CD4-positive, alpha-beta T cell (primary cell): ENCODE measurements at regions not wholly inside any gene's neighbourhood (a gene's known extent, or its start where the extent isn't known, plus 50 kb on each side); places are given as distances from the start of the nearest gene placed in this dataset.

Source experiments
- ATAC-seq: fragments of 200-7000 bp; cut with Tn5 transposase; one replicate; pipeline ENCODE4 v1.10.0; 2022; ENCODE audit warnings: mild to moderate bottlenecking; ENCODE audit not compliant: poor library complexity
- CTCF ChIA-PET: fragments of 350-600 bp; sonication (Branson Sonifier 250); formaldehyde crosslinking; loops from one replicate; lab custom pipeline; 2021; ENCODE audit warnings: antibody characterized with exemption, inconsistent platforms; lab: Charles Lee
- POLR2A ChIA-PET: fragments of 350-600 bp; sonication (Branson Sonifier 250); formaldehyde crosslinking; loops from one replicate; lab custom pipeline; 2021; ENCODE audit warnings: antibody characterized with exemption, inconsistent platforms; lab: Charles Lee
- DNase-seq, 14 experiments: peaks; one replicate each; pipeline ENCODE4 v3.0.0-alpha.2; 2013 to 2020; ENCODE audit warnings: mixed read lengths in 2 of 14
- H3K27ac ChIP-seq, 2 donors: one replicate each; pipeline versions ENCODE4 v1.5.1 to v1.7.0; 2013; ENCODE audit warnings: low read length in 2 of 2, low read depth in 1 of 2, mild to moderate bottlenecking in 1 of 2
- H3K27me3 ChIP-seq, 2 experiments: 1 replicate in 1 of 2; 2 replicates in 1 of 2; pipeline versions ENCODE4 v1.6.1 to v1.7.0; 2013; ENCODE audit warnings: low read length in 2 of 2, control low read depth in 1 of 2, mild to moderate bottlenecking in 1 of 2, moderate library complexity in 1 of 2; ENCODE audit not compliant: insufficient read depth in 2 of 2, control insufficient read depth in 1 of 2
- H3K36me3 ChIP-seq: one replicate; pipeline ENCODE4 v1.6.1; 2013; ENCODE audit warnings: low read length, control low read depth; ENCODE audit not compliant: insufficient read depth
- H3K4me1 ChIP-seq: one replicate; pipeline ENCODE4 v1.6.1; 2013; ENCODE audit warnings: low read length, control low read depth; ENCODE audit not compliant: insufficient read depth
- H3K4me3 ChIP-seq: one replicate; pipeline ENCODE4 v1.5.1; 2013; ENCODE audit warnings: mild to moderate bottlenecking, low read length, moderate library complexity
- H3K9me3 ChIP-seq, 2 experiments: 1 replicate in 1 of 2; 2 replicates in 1 of 2; pipeline versions ENCODE4 v1.6.1 to v1.7.0; 2013; ENCODE audit warnings: low read length in 2 of 2, mild to moderate bottlenecking in 2 of 2, control low read depth in 1 of 2, moderate library complexity in 1 of 2; ENCODE audit not compliant: control insufficient read depth in 1 of 2, insufficient read depth in 1 of 2
- H3K27ac Mint-ChIP-seq: one replicate; pipeline ENCODE4 v1.8.0; 2020; ENCODE audit warnings: mixed read lengths
- H3K27me3 Mint-ChIP-seq: one replicate; pipeline ENCODE4 v1.8.0; 2021; ENCODE audit warnings: mixed read lengths
- H3K36me3 Mint-ChIP-seq: one replicate; pipeline ENCODE4 v1.8.0; 2021; ENCODE audit warnings: low read depth, mixed read lengths
- H3K4me1 Mint-ChIP-seq: one replicate; pipeline ENCODE4 v1.8.0; 2021; ENCODE audit warnings: low read depth, mixed read lengths
- H3K4me3 Mint-ChIP-seq: one replicate; pipeline ENCODE4 v1.8.0; 2020; ENCODE audit warnings: mild to moderate bottlenecking, mixed read lengths
- H3K9me3 Mint-ChIP-seq: one replicate; pipeline ENCODE4 v1.8.0; 2020; ENCODE audit warnings: mixed read lengths
- intact Hi-C, 2 experiments: fragments of 100-400 bp; cut with DNase I in 1 of 2; cut with micrococcal nuclease in 1 of 2; formaldehyde crosslinking; loops; one replicate each; pipeline versions ENCODE4 v1.15.1 to v1.9.0; 2023 to 2025; cut with DNase I, micrococcal nuclease
- TF ChIP-seq, protein P1 (sequence below): fragments of 200-600 bp; IDR thresholded peaks from one replicate; pipeline ENCODE4 v1.8.0; 2022; ENCODE audit warnings: antibody characterized with exemption, mild to moderate bottlenecking

DNA sequence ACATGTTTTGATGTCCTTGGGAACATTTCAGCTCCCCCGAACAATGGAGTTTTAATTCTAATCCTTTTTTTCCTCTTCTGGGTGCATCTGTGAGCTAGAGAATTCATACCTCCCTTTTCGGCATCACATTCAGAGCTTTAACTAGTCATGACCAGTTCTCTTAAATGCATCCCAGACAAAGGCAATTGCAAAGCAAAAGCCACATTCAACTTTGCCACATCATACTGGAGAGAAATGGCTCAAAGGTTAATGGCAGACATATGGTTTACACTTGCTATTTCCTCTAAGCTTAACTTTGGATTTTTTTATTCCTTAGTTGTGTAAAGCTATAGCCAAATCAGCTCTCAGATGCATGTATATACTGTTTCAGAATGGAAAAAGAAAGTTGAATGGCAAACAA is 153.3 kb downstream of the ESM1 start:
- H3K27me3 Mint-ChIP-seq = no peaks in the 10 kb centered on the region
- Histone ChIP-seq H3K4me1 (peaks cover 13% of the 10 kb centered on the region), H3K27me3 (no peaks in the 10 kb centered on the region), H3K36me3 (no peaks in the 10 kb centered on the region), H3K27ac (no peak overlapping the region), H3K9me3 (no peaks in the 10 kb centered on the region), H3K4me3 (no peak overlapping the region)
- H3K36me3 Mint-ChIP-seq = no peaks in the 10 kb centered on the region
- H3K4me1 Mint-ChIP-seq = peaks cover 24% of the 10 kb centered on the region
- H3K27ac Mint-ChIP-seq = no peak overlapping the region
- no peak overlapping the region for H3K4me3 Mint-ChIP-seq
- intact Hi-C loops = no loop called here
- ChIA-PET CTCF (no interaction called here), POLR2A (interaction anchor here (1.0 to 1.1 kb wide), 2 partner anchors 12 to 315 kb away, joined by 4 to 5 read pairs; partner anchors contain the start of gene SNX18)
- H3K9me3 Mint-ChIP-seq = no peaks in the 10 kb centered on the region
- DNase-seq = no peak
- no peak for ATAC-seq
- TF ChIP-seq, protein P1, sequence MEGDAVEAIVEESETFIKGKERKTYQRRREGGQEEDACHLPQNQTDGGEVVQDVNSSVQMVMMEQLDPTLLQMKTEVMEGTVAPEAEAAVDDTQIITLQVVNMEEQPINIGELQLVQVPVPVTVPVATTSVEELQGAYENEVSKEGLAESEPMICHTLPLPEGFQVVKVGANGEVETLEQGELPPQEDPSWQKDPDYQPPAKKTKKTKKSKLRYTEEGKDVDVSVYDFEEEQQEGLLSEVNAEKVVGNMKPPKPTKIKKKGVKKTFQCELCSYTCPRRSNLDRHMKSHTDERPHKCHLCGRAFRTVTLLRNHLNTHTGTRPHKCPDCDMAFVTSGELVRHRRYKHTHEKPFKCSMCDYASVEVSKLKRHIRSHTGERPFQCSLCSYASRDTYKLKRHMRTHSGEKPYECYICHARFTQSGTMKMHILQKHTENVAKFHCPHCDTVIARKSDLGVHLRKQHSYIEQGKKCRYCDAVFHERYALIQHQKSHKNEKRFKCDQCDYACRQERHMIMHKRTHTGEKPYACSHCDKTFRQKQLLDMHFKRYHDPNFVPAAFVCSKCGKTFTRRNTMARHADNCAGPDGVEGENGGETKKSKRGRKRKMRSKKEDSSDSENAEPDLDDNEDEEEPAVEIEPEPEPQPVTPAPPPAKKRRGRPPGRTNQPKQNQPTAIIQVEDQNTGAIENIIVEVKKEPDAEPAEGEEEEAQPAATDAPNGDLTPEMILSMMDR = no peak

DNA sequence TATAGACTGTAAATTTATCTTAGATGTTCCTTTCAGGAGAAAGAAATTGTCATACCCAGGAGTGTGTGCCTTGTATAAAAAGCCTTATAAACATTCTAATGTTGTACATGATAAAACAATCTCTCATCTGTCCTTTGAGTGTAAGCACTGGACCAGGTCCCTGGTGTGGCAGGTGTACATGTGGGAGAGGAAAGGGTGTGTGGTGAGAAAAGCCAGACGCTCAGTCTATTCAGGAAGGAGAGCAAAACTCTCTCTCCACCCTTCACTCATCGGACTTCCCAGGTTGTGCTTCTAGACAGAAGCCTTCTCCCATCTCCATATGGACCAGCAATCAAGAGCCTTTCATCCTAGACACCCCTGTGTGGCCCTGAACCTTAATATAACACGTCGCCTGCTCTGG is 154.2 kb downstream of the ESM1 start:
- ChIA-PET POLR2A (no interaction called here), CTCF (no interaction called here)
- Histone ChIP-seq H3K4me3 (no peak overlapping the region), H3K36me3 (no peaks in the 10 kb centered on the region), H3K27ac (no peak overlapping the region), H3K27me3 (no peaks in the 10 kb centered on the region), H3K4me1 (peaks cover 13% of the 10 kb centered on the region), H3K9me3 (no peaks in the 10 kb centered on the region)
- ATAC-seq (no peak), DNase-seq (no peak)
- H3K4me1 Mint-ChIP-seq = peaks cover 24% of the 10 kb centered on the region
- no peaks in the 10 kb centered on the region for H3K27me3 Mint-ChIP-seq
- no peak overlapping the region for H3K27ac Mint-ChIP-seq
- H3K9me3 Mint-ChIP-seq = no peaks in the 10 kb centered on the region
- no peaks in the 10 kb centered on the region for H3K36me3 Mint-ChIP-seq
- no peak overlapping the region for H3K4me3 Mint-ChIP-seq
- TF ChIP-seq, protein P1 = no peak
- intact Hi-C loops = no loop called here

DNA sequence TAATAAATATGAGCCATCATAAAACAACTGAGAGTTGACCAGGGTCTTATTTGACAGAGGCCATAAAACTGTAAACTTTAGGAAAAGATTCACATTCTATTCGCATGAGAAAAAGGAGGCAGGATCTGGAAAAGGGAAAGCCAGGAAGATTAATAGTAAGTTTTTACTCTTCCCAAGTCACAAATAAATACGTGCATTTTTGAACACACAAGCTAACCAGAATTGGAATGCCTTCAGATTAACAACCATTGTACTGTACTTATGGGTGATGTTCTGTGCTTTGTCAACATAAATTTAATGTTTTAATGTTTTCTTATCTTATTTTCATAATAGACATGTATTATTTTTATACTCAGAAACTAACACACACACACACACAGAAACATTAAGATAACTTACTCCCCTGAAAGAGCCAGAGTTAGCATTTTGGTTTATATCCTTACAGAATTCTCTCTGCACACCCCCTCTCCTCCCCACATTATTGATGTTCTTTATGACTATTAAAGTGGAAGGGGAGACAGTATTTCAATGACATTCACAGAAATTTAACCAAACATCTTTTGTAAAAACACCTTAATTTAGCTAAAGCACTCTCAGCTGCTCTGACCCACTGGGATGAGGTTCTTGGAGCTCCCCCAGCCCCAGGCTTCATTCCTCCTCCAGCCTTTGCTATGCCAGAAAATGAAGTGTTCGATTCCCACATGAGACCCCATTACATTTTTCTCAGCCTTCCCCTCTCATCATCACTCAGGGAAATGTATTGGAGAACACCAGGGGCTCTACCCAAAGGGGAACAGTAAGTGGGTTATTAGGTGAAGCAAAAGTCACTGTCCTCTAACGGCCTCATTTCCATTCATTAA is 155.5 kb downstream of the ESM1 start:
- POLR2A ChIA-PET = no interaction called here

More for the DNA sequence above, 155.5 kb downstream of the ESM1 start:
- Histone ChIP-seq H3K27me3 (no peaks in the 10 kb centered on the region), H3K4me3 (no peak overlapping the region), H3K9me3 (no peaks in the 10 kb centered on the region), H3K36me3 (no peaks in the 10 kb centered on the region), H3K4me1 (peaks cover 13% of the 10 kb centered on the region), H3K27ac (no peak overlapping the region)
- ATAC-seq (no peak), DNase-seq (no peak)
- TF ChIP-seq, protein P1 = no peak
- intact Hi-C loops = loop anchor here in 1 of 2 experiments (10.0 kb wide), 1 partner anchor 75 kb away; no protein-coding TSS in a partner anchor
- Mint-ChIP-seq H3K4me1 (peaks cover 22% of the 10 kb centered on the region), H3K27me3 (no peaks in the 10 kb centered on the region), H3K27ac (no peak overlapping the region), H3K36me3 (no peaks in the 10 kb centered on the region), H3K4me3 (no peak overlapping the region), H3K9me3 (no peaks in the 10 kb centered on the region)
- CTCF ChIA-PET = no interaction called here
